GM12878 (cell line): ENCODE measurements at regions not wholly inside any gene's neighbourhood (a gene's known extent, or its start where the extent isn't known, plus 50 kb on each side); places are given as distances from the start of the nearest gene placed in this dataset.

Source experiments
- ATAC-seq: fragments of 200-7000 bp; cut with Tn5 transposase; 3 replicates; pipeline ENCODE4 v1.9.1; 2020; ENCODE audit warnings: mild to moderate bottlenecking, moderate library complexity
- BruUV-seq: library from RNA; stranded (reverse); fragments of 400-500 nt; replicated peaks from 2 replicates; lab custom pipeline; 2021; lab: Mats Ljungman, UMichigan
- CTCF ChIA-PET: fragments of 300-600 bp; sonication (Branson Sonifier 250); formaldehyde crosslinking; extraction: SDS; loops from one replicate; lab custom pipeline; 2021; ENCODE audit warnings: inconsistent platforms; lab: Yijun Ruan, JAX
- POLR2A ChIA-PET: fragments of 350-600 bp; formaldehyde crosslinking; extraction: SDS; loops from one replicate; lab custom pipeline; 2021; ENCODE audit warnings: inconsistent platforms; lab: Charles Lee
- RAD21 ChIA-PET: fragments of 300-600 bp; sonication (Branson Sonifier 250); formaldehyde crosslinking; loops from one replicate; lab custom pipeline; 2023; ENCODE audit warnings: antibody characterized with exemption; ENCODE audit not compliant: unreplicated experiment; lab: Charles Lee
- SMC1A ChIA-PET: fragments of 300-600 bp; sonication (Branson Sonifier 250); formaldehyde crosslinking; loops from one replicate; lab custom pipeline; 2023; ENCODE audit not compliant: unreplicated experiment, uncharacterized antibody; lab: Charles Lee
- DNase-seq: peaks from one replicate; pipeline ENCODE4 v3.0.0-alpha.2; 2011; ENCODE audit warnings: low read depth, low spot score
- FAIRE-seq: peaks from 3 replicates; lab custom pipeline; 2011; peaks lifted over from hg19 to GRCh38; lab: Jason Lieb, UNC
- H2AFZ ChIP-seq: 2 replicates; pipeline ENCODE4 v1.6.0; 2011; ENCODE audit warnings: low read depth, low read length, control low read depth; ENCODE audit not compliant: control insufficient read depth
- H3K27ac ChIP-seq: 2 replicates; pipeline ENCODE4 v1.5.1; 2011; ENCODE audit warnings: control low read depth; ENCODE audit not compliant: control insufficient read depth, insufficient read depth
- H3K27me3 ChIP-seq, 2 experiments: replicated peaks in 1 of 2; 2 replicates each; pipeline versions ENCODE4 v1.6.0 to v1.6.1; 2011; ENCODE audit warnings: low read length in 1 of 2; ENCODE audit not compliant: control insufficient read depth in 2 of 2, insufficient read depth in 2 of 2
- H3K36me3 ChIP-seq, 2 experiments: 2 replicates each; pipeline ENCODE4 v1.5.1; 2011; ENCODE audit warnings: low read length in 1 of 2; ENCODE audit not compliant: control insufficient read depth in 2 of 2, insufficient read depth in 2 of 2
- H3K4me1 ChIP-seq: 2 replicates; pipeline ENCODE4 v1.6.1; 2011; ENCODE audit warnings: mild to moderate bottlenecking, low read length, moderate library complexity, mixed read lengths; ENCODE audit not compliant: control insufficient read depth, insufficient read depth
- H3K4me2 ChIP-seq: 2 replicates; pipeline ENCODE4 v1.6.0; 2011; ENCODE audit warnings: control low read depth; ENCODE audit not compliant: control insufficient read depth, insufficient read depth
- H3K4me3 ChIP-seq: fragments of 200-600 bp; sonication (generic); 2 replicates; pipeline ENCODE4 v1.5.1; 2016
- H3K79me2 ChIP-seq: 2 replicates; pipeline ENCODE4 v1.6.0; 2011; ENCODE audit warnings: low read length; ENCODE audit not compliant: control insufficient read depth, insufficient read depth
- H3K9ac ChIP-seq: 2 replicates; pipeline ENCODE4 v1.8.0; 2011; ENCODE audit warnings: low read length, control low read depth, mixed read lengths; ENCODE audit not compliant: control insufficient read depth, insufficient read depth
- H3K9me3 ChIP-seq: replicated peaks from 3 replicates; pipeline ENCODE4 v1.5.1; 2011; ENCODE audit warnings: mild to moderate bottlenecking, low read length; ENCODE audit not compliant: control insufficient read depth, insufficient read depth
- H4K20me1 ChIP-seq: 2 replicates; pipeline ENCODE4 v1.6.0; 2011; ENCODE audit not compliant: control insufficient read depth, insufficient read depth
- BCLAF1 ChIP-seq: fragments of 450-650 bp; IDR thresholded peaks from 2 replicates; pipeline ENCODE4 v1.6.1; 2017; ENCODE audit warnings: antibody characterized with exemption, mild to moderate bottlenecking, moderate library complexity
- CBFB ChIP-seq: IDR thresholded peaks from 2 replicates; pipeline ENCODE4 v1.6.1; 2016; ENCODE audit warnings: antibody characterized with exemption, low read depth
- CBX5 ChIP-seq: sonication (generic); IDR thresholded peaks from 2 replicates; pipeline ENCODE4 v1.6.1; 2016; ENCODE audit warnings: low read depth, moderate library complexity, mild to moderate bottlenecking, inconsistent platforms
- CUX1 ChIP-seq: IDR thresholded peaks from 2 replicates; pipeline ENCODE4 v1.6.1; 2012; ENCODE audit warnings: improper control_type of control experiment, low read depth, low read length; ENCODE audit not compliant: insufficient replicate concordance
- HSF1 ChIP-seq: fragments of 150-350 bp; IDR thresholded peaks from 2 replicates; pipeline ENCODE4 v1.6.1; 2014; ENCODE audit warnings: mild to moderate bottlenecking, low read depth, low read length
- LARP7 ChIP-seq: fragments of 450-650 bp; IDR thresholded peaks from 2 replicates; pipeline ENCODE4 v1.6.1; 2017; ENCODE audit warnings: mild to moderate bottlenecking
- NFIC ChIP-seq: IDR thresholded peaks from 2 replicates; pipeline ENCODE4 v1.6.1; 2012; ENCODE audit warnings: low read depth, mild to moderate bottlenecking, inconsistent platforms, low read length, moderate library complexity
- PAX8 ChIP-seq: fragments of 450-650 bp; IDR thresholded peaks from 2 replicates; pipeline ENCODE4 v1.6.1; 2017; ENCODE audit warnings: mild to moderate bottlenecking, moderate library complexity
- POLR2AphosphoS2 ChIP-seq: IDR thresholded peaks from 2 replicates; pipeline ENCODE4 v1.6.1; 2011; ENCODE audit warnings: low read depth, mild to moderate bottlenecking, low read length, improper control_type of control experiment, moderate library complexity
- RAD51 ChIP-seq: fragments of 450-650 bp; IDR thresholded peaks from 2 replicates; pipeline ENCODE4 v1.6.1; 2016; ENCODE audit warnings: moderate library complexity, mild to moderate bottlenecking, inconsistent platforms
- SMAD5 ChIP-seq: IDR thresholded peaks from 2 replicates; pipeline ENCODE4 v1.6.1; 2016; ENCODE audit warnings: antibody characterized with exemption, low read depth
- TCF7 ChIP-seq: IDR thresholded peaks from 2 replicates; pipeline ENCODE4 v1.6.1; 2014; ENCODE audit warnings: antibody characterized with exemption, borderline replicate concordance
- USF2 ChIP-seq: IDR thresholded peaks from 2 replicates; pipeline ENCODE4 v1.6.1; 2011; ENCODE audit warnings: low read depth, low read length, improper control_type of control experiment, borderline replicate concordance
- ZNF24 ChIP-seq: fragments of 450-650 bp; IDR thresholded peaks from 2 replicates; pipeline ENCODE4 v1.6.1; 2017; ENCODE audit warnings: antibody characterized with exemption, mild to moderate bottlenecking
- WGBS: methylation state at CpG from one replicate; pipeline ENCODE4 v1.1.6; 2016; ENCODE audit warnings: low lambda C conversion rate; ENCODE audit not compliant: insufficient replicate concordance, insufficient coverage; ENCODE audit errors: missing lambda C conversion rate; 5-methylcytosine and 5-hydroxymethylcytosine counted together
- in situ Hi-C: fragments of 300-500 bp; cut with MboI; formaldehyde crosslinking; loops from 9 replicates; pipeline ENCODE4 v1.14.3; 2018; ENCODE audit warnings: mixed read lengths
- intact Hi-C: fragments of 100-400 bp; cut with micrococcal nuclease; formaldehyde crosslinking; loops from one replicate; pipeline ENCODE4 v1.14.2; 2022; ENCODE audit not compliant: unreplicated experiment

- Histone ChIP-seq H3K4me2 (no peak overlapping the region), H3K9ac (no peak overlapping the region), H3K36me3 (no peaks in the 10 kb centered on the region), H3K4me1 (no peaks in the 10 kb centered on the region), H3K79me2 (no peaks in the 10 kb centered on the region), H4K20me1 (no peaks in the 10 kb centered on the region), H2AFZ (no peak overlapping the region), H3K4me3 (no peak overlapping the region), H3K27me3 (no peaks in the 10 kb centered on the region), H3K9me3 (peaks cover 1% of the 10 kb centered on the region; the same call in 1 of the 3 replicates), H3K27ac (no peak overlapping the region)
- no TSS peak for BruUV-seq
- in situ Hi-C loops (no loop called here), intact Hi-C loops (no loop called here)
- ChIA-PET CTCF (no interaction called here), RAD21 (no interaction called here), SMC1A (no interaction called here), POLR2A (no interaction called here)
- ATAC-seq (no peak), FAIRE-seq (no peak), DNase-seq (no peak)
- WGBS = 14% methylated on average over 3 of the region's 3 CpGs
- TF ChIP-seq CBX5 (no peak), TCF7 (no peak), CUX1 (no peak), NFIC (no peak), POLR2AphosphoS2 (no peak), LARP7 (no peak), SMAD5 (no peak), ZNF24 (no peak), CBFB (no peak), PAX8 (no peak), BCLAF1 (no peak), RAD51 (no peak), USF2 (no peak), HSF1 (no peak)
Observed at GRCh38 chr10:63781226-63781625, 260.0 kb downstream of the REEP3 start.
